HG03280 (cell line): ENCODE measurements at regions not wholly inside any gene's neighbourhood (a gene's known extent, or its start where the extent isn't known, plus 50 kb on each side); places are given as distances from the start of the nearest gene placed in this dataset.

ENCODE experiments used
- ATAC-seq: cut with Tn5 transposase; IDR thresholded peaks from one replicate; pipeline ENCODE4 v1.9.1; 2021; ENCODE audit warnings: mild to moderate bottlenecking, moderate library complexity; ENCODE audit not compliant: unreplicated experiment

DNA sequence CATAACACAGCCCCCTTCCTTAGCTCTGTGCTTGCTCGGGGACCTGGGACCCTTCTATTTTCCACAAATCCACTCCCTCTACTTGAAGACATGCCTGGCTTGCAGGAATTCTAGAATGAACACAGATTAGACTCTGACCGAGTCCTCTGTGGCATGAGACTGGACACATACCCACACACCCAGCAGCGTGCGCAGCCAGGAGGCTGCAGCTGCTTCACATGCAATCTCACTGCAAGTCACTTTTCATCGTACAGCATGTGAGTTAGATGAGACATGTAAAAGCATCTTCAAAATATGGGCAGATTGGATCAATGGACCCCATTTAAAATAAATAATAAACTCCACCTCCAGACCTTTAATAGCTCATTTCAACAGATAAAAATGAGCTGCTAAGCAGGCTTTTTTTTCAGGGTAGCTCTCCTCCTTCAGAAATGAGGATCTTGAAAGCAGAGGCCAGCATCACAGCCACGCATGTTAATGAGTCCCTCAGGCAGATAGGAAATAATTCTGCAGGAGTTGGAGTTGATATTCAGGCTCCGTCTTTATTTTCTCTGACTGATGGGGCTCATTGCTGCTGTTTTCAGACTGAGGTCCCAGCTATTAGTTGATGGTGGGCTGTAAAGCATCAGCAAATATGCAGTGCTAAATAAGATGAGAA is 215.1 kb upstream of the GGTLC1 start:
- ATAC-seq = no peak

DNA sequence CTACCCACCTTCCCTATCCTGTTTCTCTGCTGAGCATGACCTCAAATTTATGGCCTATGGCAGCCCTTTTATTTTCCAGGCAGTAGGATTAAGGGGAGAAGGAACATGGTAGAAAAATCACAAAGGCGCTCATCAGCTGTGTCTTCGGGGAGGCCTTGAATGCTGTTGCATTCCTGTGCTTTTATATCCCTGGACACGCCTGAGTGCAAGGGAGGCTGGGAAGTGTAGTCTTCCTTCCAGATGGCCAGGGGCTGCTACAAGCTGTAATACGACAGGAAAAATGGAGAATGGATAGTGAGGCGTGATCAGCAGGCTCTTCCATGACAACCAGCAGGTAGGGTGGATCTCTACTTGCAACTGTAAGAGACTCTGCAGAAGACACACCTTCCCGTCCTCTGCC is 210.9 kb upstream of the GGTLC1 start:
- no peak for ATAC-seq

DNA sequence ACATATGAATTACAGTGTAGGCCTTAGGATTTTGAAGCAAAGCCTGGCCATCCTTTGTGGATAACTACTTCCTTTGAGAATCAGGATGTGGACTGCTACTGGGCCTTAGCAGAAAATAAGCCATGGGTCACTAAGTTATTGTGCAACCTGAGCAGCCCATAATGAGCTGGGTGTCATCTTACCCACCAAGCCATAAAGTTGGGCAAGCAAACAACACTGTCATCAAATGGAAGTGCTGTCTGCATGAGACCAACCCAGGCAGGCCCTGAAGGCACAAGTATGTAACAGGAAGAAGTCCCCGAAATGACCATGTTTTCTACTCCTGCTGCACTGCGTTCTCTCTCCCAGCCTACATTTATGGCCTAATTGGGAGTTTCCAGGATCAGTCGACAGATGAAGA is 205.6 kb upstream of the GGTLC1 start:
- ATAC-seq = no peak

DNA sequence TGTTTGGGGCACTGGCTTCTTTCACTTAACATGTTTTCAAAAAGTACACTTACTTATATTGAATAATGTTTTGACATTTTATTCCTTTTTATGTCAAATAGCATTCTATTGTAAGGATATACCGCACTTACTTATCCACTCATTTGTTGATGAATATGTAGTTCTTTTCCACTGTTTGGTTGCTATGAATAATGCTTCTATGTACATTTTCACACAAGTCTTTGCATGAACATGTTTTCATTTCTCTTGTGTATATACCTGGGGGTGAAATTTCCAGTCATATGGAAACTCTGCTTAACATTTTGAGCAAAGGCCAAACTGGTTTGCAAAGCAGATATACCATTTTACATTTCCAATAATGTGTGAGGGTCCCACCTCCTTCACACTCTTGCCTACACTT is 202.3 kb upstream of the GGTLC1 start:
- no peak for ATAC-seq

DNA sequence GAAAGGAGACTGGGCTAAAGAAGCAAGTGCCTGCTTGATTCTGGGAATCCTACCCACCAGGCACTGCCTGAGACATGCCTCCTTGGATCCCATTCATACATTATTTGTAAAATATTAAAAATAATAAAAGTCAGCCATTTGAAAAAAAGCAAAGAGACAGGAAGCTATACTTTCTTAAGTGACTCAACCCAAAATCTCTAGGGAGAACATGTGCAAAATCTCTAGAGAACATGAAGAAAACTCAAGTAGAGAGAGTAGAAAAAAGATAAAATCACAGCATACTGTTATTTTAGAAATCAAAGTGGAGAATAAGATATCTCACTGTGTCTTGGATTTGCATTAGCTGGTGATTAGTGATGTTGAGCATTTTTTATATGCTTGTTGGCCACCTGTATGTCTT is 197.2 kb upstream of the GGTLC1 start:
- no peak for ATAC-seq

DNA sequence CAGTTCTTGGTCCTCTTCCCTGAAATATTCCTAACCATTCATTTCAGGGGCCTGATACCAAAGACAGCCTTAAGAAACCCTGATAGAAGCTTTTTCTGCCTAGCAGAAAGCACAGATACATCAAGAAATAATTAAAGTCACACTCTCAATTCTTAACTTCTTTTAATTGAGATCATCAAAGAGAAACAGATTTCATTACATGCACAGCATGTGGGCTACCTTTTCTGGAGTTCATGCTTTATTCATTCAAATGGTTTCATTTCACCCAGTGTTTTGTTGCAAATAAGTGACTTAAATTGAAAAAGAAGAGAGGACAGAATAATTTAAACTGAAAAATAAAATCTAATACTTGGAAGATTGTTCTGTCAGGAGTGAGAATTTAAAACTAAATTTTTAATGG is 192.6 kb upstream of the GGTLC1 start:
- no peak for ATAC-seq

DNA sequence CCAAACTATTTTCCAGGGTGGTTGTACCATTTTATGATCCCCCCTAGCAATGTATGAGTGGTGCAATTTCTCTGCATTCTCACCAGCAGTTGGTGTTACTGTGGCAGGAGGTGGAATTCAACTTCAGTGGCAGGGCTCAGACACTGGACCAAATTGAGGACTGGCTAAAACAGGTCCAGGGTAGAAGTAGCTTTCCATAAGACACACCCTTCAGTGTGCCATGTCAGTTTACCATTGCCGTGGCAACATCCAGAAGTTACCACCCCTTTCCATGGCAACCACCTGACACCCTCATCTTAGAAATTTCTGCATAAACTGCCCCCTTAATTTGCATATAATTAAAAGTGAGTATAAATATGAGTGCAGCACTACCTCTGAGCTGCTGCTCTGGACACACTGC is 180.7 kb upstream of the GGTLC1 start:
- no peak for ATAC-seq

DNA sequence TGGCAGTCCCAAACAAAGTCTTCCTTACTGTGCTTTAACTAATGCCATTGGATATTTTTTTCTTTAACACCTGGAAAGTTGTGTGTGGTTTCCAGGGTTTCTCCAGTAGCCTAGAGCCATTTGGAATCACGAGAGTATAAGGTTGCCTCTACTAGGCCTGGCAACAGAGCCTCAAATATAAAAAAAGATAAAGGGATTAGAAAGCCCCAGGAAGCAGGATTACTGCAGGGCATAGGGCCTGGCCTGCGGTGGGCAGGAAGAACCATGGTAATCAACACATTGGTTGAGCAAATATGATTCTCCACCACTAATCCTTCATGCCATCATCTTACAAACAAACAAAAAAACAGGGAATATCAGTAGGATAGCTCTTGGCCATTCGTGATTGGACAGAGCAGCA is 177.8 kb upstream of the GGTLC1 start:
- no peak for ATAC-seq

DNA sequence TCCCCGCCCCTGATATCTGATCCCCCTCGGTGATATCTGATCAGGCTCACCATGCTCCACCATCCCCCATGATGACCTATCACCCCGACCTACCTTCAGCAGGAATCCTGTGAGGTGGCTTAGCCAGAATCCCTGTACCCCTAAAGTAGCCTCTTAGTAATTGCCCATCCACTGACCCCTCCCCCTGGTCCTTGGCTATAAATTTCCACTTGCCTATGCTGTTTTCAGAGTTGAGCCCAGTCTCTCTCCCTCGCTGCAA is 177.5 kb upstream of the GGTLC1 start:
- no peak for ATAC-seq

DNA sequence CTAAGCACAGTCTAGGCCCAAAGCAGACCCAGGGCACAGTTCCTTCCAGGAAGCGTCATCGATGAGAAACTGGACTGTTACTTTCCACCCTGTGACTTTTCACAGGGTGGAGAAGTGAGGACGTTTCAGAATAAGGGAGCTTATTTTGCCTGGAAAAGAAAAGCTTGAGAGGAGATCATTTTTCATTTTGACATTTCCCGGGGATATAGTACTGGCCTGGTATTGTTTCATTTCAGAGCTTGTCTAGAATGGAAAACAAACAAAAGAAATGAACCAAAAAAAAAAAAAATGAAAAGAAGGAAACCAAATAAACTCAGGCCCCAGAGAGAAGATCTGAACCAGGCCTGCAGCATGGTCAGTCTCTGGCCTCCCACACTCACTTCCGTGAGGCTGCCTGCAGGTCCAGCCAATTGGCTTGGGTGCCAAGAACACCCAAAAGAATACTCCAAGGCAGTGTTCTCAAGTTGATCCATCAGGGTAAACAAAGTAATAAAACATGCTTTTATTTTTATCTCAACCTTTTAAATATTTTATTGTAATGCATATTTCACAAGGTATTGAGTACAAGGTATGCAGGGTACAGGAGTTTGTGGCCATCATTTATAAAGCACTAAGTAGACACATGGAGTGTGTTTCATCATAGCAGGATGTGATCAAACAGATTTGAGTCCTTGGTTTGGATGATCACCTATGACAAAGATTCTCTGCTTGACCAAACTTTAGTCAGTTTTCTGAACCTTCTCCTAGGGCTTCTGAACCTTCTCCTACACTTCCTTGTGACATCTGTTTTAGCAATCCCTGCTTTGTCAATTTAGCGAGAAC is 176.9 kb upstream of the GGTLC1 start:
- ATAC-seq = no peak

DNA sequence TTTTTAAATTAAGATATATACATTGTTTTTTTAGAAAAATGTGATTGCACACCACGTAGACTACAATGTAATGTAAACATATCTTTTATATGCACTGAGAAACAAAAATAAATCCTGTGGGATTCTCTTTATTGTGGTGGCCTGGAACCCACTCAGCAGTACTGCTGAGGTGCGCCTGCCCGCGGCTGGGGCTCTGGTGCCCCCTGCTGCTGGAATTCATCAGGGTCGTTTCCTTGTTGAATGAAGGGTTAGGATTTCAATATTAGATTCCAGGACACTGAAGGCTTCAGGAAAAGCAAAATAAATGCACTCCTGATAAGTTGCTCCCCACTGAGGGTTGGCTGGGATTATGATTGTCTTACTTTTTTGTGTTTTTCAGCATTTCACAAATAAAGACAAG is 175.8 kb upstream of the GGTLC1 start:
- ATAC-seq = no peak

DNA sequence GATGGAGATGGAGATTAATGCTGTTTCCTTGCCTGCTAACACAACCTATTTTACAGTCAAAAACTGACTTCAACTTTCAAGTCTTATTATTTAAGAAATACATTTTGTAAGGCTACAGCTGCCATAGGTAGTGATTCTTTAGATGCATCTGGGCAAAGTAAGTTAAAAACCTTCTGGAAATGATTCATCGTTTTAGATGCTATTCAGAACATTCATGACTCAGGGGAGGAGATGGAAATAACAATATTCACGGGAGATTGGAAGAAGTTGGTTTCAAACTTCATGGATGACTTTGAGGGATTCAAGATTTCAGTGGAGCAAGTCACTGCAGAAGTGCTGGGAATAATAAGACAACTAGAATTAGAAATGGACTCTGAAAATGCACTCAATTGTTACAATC is 174.9 kb upstream of the GGTLC1 start:
- ATAC-seq = no peak

DNA sequence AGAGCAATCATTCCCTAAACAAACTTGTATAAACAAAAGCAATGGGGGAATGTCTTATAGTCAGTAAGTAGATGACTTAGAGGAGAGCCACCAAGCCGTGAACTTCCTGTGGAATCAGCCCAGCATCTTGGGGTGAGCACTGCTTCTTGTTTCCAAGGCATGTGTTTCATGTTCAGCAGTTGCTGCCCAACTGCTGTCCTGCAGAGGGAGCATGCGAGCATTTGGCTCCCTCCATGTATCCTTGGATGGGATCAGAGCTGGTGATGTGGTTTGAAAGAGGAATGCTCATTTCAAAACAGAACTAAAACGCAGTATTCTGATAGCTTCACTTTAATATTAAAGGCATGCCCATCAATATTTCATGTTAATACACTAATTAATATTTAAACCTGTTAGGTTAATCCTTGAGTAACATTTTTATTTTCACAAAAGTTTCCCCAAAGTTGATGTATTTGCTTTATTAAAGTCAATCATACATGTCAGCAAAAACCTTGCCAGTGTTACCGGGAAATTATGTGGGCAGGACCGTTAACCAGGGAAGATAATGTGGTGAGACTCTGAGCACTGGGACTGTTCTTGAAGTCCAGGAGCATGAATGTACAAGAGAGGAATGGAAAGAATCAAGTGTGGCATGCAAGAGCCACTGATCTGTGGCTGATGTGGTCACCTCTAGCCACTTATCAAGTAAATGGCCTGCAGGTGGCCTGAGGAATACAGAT is 172.1 kb upstream of the GGTLC1 start:
- no peak for ATAC-seq

DNA sequence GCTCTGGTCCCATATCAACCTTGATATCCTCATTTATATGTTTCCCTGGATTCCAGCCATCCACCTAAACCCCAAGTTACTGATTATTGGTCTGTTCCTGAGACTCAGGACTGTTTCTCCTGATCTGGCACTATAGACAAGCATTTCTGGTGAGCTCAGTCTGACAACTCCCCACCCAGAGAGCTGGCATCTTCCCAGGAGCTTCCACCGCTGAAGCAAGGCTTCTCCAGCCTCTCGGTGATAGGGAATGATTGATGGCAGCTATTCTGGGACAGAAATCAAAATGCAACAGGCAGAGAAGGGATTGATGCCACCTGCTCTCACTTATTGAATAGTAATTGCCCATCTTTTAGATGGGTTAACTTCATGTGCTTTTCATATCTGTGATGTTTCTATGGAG is 169.7 kb upstream of the GGTLC1 start:
- ATAC-seq = no peak

DNA sequence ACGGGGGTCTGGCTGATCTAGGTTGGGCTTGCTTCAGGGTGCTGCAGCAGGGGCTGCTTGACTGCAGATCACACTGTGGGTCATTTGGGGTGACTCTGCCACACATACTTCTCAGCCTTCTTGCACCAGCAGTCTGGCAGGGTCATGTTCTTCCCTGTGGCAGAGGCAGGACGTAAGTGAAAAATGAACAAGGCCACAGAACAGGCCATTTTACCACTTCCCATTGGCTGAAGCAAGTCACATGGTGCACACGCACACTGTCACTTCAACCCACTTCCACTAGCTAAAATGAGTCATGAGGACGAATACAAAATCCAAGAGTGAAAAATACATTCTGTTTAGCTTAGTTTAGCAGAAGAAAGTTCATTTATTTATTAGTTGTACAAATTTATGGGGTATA is 168.6 kb upstream of the GGTLC1 start:
- ATAC-seq = no peak

DNA sequence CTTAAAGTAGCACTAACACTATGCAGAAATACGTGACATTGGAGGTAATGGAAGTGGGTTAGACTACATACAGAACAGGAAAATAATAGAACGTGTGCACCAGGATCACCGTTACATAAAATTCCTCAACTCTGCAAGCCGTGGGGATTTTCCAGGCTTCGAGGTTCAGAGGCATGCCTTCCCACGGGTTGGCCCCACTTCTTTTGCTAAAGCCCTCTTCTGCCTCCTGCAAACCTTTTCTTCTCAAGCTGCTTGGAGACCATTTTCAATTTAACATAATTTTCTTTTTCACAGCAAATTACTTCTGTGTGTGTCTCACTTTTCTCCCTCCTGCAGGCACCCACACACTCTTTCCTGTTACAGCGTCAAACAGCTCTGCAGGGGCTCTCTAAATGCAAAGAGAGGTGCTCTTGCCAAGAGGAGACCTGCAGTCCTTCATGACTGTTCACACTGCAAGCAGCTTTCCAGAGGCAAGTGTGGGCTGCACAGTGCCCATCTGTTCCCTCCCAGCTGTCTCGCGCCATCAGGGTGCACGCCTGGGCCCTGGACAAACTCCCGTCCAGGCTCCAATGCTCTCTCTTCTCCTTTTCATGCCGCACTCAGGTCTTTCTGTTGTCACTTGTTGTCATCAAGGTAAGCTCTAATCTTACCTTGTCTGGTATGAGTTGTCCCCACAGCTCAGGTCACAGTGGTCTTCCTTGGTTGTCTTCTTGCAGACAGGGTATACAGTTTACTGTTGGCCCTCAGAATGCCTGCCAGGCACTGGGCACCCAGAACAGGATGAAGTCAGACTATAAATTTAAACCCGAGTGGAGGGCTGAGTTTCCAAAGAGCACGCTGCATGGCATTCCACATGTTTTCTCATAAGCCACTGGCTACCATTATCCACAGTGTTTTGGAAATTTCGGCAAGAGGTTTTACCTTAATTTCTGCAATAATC is 164.8 kb upstream of the GGTLC1 start:
- no peak for ATAC-seq

DNA sequence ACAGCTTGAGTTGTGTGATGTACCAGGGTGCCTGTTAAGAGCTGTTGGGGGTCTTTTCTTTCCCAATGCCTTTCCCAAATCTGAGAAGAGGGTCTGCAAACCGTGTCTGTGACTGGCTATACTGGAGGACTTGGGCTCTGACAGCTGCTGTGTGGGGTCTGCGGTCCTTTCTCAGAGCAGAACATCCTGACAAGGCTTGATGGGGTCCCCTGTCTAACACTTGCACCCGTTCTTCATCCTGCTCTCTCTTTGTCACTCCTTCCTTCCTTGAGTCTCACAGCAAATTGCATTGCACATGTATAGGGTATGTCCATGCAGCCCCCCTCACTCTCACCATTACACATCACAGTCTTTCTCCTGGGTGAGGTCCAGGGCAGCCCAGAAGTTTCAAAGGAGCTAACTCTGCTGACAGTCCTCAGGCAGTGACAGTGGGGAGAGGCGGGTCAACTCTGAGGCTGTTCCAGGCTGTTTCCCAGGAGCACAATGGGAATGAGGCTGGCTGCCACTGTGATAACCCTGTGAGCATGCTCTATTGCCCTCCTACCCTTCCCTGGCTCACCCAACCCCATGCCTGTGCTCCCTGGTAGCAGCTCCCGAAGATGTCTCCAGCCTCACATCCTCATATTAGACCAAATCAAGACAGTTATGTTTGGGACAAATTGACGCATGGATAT is 163.2 kb upstream of the GGTLC1 start:
- no peak for ATAC-seq

DNA sequence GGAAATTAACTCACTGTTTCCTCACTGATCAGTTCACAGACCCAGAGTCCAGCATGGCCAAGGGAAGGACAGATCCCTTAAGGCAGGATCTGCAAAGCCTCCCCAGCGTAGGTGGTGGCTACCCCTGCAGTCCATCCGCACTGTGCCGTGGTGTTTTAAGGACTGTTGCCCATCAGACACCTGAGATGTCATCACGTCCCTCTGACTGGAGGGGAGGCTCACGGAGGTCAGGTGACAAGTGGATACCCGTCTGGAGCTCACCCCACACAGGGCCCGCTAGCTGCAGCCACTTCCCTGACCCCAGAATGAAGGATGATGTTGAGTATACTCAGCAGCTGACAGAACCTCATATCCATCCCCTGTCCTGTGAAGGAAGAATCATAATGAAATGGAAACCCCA is 161.8 kb upstream of the GGTLC1 start:
- no peak for ATAC-seq

DNA sequence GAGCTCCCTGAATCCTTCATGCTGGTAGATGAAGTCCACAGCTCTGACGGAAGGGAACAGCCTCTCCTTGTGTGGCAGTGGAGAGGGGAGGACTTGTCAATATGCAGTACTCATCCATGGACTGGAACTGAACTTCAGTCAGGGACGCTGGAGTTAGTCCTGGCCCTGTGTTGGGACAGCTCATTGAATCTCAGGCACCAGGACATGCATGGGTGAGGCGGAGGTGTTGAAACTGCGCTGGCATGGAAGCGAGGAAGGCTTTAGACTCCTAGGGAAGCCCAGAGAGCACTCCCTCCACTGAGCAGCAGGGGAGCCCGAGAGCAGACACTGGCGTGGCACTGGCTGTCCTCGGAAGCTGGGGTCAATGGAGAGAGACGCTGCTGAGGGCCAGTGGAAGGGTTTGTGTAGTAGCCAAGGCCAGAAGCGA is 161.3 kb upstream of the GGTLC1 start:
- ATAC-seq = no peak

DNA sequence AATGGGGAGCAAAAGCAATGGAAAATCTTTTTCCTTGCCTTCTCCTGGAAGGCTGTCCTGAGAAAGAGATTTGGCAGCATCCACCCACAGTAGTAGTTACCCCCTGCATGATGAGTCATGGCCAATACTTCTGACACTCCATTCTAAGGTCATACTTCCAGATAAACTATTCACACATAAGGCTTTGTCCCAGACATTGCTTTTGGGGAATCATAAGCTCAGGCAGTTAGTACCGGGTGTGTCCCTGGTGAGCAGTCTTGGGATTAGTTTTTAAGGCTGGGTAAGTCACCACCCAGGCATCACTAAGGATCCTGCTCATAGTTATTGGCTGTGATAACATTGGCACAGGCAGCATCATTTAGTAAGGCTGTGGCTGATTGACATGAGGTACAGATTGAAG is 160.6 kb upstream of the GGTLC1 start:
- no peak for ATAC-seq

DNA sequence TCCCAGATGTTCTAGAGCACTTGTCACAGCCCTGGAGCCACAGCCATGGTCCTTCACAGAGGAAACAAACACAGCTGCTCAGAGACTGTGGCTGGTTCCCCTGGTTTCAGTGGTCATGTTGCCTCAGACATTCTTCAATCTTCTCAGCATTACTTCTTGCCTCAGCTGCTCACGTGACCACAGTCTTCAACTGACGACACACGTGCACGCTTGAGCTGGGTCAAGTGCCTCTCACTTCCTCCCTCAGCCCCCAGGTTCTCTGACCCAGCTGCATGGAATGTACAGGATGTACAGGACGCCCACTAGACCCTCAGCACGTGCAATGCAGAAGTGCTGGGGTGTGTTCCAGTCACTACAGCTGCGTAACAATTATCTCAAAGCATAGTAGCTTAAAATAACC is 159.8 kb upstream of the GGTLC1 start:
- ATAC-seq = peak; percentile 49
